ENCODE measurements at regions not wholly inside any gene's neighbourhood (a gene's known extent, or its start where the extent isn't known, plus 50 kb on each side); places are given as distances from the start of the nearest gene placed in this dataset.

DNA sequence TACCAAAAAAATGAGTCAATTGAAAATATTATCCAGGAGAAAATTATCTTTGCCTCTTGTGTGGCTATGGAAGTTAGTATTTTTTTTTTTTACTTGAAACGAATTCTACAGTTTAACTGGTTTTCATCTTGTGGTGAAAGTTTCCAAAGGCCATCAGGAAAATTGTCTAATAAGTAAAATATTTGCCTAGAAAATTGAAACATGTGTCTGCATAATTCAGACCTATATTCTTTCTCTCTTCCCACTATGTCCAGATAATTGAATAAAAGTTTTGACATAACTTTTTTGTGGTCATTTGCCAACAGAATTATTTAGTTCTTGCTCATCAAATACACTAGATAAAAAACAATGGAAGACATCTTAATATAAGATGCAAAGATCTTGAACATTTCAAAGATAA is 321.5 kb upstream of the RPS23 start (continued):
- TF ChIP-seq CHD1 (IDR thresholded peaks at IDR 0.05; ENCODE audit: low read depth, low read length) (no peak), CBX5 (IDR thresholded peaks at IDR 0.05; ENCODE audit: low read depth, low read length) (no peak), POLR2AphosphoS5 (IDR thresholded peaks at IDR 0.05; ENCODE audit: low read depth, low read length) (no peak)

Data from H1 (cell line).